HG03354 (cell line): ENCODE measurements at regions not wholly inside any gene's neighbourhood (a gene's known extent, or its start where the extent isn't known, plus 50 kb on each side); places are given as distances from the start of the nearest gene placed in this dataset.
"Not testable (repeated sequence)": the region's sequence is repeated elsewhere in the genome, so short reads cannot be mapped to it uniquely, and the experiment has no call there.

ENCODE experiments used
- ATAC-seq: cut with Tn5 transposase; IDR thresholded peaks from one replicate; pipeline ENCODE4 v1.9.1; 2021; ENCODE audit warnings: mild to moderate bottlenecking; ENCODE audit not compliant: unreplicated experiment, poor library complexity, severe bottlenecking

DNA sequence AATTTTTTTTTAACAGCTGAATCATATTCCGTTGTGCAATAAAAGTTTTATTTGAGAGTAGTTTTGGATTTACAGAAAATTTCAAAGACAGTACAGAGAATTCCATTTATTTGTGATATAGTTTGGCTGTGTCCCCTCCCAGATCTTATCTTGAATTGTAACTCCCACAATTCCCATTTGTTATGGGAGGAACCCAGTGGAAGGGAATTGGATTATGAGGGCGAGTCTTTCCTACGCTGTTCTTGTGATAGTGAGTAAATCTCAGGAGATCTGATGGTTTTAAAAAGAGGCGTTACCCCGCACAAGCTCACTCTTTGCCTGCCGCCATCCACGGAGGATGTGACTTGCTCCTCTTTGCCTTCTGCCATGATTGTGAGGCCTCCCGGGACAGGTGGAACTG is 228.0 kb upstream of the MAGI2 start:
- ATAC-seq, result no peak

DNA sequence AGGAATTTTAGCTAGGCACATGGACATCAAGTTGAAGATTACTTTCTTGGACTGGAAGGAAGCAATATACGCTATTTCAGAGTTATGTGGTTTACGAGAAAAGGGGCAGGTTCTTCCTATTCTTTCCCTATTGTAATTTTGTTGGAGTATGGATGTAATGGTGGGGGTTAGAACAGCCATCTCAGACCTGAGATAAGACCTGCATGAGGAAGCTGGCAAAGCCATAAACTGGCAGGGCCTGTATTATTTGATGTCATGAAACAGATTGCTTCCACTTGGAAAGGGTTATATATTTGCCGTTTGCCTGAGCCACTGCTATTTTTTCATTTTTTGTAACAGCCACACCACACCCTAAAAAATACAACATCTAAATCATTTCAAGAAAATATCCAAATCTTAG is 220.5 kb upstream of the MAGI2 start:
- no peak for ATAC-seq

DNA sequence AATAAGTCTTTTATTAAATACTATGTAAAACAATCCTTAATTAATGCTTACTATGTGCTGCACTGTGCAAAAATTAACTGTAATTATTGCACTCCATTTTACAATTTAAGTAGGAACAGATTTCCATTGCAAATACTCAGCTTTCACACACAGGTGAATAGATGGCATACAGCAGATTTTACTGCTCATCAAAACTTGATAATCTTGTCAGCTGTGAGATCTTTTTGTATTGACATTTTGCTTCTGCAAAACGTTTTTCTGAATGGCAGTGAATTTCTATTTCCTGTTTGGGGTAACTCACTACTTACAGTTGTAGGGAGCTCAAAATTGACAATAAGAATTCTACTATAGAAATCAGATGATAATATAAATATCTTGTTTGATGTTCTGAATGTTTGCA is 220.0 kb upstream of the MAGI2 start:
- ATAC-seq, result no peak

DNA sequence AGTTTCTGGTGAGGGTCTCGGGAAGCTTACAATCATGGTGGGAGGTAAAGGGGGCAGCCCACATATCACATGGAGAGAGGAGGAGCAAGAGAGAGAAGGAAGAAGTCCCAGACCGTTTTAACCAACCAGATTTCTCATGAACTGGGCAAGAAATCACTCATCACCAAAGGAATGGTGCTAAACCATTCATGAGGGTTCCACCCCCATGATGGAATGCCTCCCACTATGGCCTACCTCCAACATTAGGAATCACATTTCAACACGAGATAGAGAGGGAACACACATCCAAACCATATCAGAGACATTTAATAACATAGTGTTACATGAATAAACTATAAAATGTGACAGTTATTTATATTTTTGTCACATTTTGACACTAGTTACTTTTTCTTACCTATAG is 214.8 kb upstream of the MAGI2 start:
- ATAC-seq, result no peak

DNA sequence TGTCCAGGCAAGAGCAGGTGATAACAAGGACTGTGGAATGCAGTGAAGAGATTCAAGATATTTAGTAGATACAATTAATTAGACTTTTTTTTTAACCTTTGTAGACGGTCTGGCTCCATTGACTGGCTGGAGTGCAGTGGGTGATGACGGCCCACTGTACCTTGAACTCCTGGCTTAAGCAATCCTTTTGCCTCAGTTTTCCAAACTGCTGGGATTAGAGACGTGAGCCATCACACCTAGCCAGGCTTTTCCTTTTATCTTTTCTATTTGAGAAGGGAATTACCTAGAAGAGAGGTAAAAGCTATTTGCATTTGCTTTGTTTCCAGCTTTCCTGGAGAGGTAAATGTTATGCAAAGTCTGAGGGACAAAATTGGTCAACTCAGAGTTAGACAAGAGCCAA is 213.0 kb upstream of the MAGI2 start:
- ATAC-seq, result no peak

DNA sequence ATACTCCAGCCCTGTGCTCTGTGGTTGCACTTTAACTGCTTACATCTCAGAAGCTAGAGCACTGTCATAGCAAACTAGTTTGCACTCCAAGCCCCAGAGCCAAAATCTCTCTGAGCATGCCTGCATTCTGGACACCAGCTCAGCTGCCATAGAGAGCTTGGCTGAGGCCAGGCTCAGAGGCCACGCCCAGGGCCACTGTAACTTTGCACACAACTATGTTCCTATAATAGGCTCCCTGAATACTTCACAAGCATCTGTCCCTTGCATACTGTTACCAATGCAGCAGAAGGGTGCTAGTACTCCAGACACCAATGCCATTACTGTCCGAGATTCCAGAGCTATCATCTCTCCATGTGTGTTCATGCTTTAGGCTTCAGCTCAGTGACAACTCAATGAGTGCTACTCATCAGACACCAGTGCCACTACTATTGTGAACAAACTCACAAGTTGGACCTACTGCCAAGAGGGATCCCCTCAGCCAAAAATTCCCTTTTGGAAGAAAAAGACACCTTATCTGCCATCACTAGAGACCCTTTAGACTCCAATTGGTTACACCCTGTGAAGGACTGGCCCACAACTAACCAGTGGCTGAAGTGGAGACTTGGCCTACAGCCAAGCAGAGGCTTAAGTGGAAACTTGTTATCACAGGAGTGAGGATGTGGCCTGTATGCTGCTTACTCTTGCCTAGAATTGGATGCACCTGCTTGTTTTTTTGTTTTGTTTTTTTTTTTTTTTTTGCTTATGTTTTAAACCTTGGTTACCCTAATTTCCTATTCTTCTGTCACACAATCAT is 211.6 kb upstream of the MAGI2 start:
- no peak for ATAC-seq

DNA sequence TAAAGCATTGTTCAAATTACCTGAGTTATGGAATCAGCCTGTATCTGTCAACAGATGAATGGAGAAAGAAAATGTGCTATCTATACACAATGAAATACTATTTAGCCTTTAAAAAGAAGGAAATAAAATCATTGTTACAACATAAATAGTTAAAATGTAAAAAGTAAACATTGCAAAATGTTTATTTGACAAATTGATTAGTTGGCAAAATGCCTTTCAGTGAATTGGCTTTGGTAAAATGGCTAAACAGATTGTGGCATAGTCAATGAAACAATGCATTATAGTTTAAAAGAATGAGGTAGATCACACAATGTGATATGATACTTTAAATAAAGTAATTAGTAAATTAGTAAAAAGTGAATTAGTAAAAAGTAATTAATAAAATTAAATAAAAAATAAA is 204.8 kb upstream of the MAGI2 start:
- no peak for ATAC-seq

DNA sequence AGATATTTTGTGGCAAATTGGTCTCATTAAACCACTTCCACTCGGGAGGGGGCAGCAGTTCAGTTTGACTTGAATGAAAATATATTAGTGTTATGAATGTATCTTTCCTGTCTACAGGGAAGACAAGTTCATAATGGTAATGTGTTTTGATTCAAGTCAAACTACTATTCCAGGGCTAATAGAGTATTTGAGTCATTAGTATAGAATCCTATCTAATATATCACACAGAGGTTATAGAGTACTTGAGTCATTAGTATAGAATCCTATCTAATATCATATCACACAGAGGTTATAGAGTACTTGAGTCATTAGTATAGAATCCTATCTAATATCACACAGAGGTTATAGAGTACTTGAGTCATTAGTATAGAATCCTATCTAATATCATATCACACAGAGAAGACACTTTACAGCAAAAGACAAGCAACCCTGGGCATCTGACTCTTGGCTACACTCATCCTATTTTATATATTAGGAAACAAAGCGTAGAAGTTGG is 199.7 kb upstream of the MAGI2 start:
- ATAC-seq, result no peak

DNA sequence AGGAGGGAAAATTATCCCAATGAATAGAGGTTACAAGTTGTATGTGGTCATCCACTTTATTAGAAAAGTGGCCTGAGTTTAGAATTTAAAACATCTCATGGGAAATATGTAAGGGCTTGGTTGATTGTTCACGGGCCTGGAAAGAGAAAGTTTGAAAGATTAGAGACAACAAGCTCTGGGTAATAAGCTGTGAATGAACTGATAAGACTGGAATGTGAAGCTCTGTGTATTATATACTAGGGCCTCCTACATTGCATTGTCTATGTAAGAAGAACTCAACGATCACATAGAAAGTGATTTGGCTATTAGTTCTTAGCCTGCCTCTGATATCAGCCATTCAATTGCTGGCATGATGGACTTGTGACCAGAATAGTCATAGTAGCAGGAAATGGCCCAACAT is 199.2 kb upstream of the MAGI2 start:
- no peak for ATAC-seq

DNA sequence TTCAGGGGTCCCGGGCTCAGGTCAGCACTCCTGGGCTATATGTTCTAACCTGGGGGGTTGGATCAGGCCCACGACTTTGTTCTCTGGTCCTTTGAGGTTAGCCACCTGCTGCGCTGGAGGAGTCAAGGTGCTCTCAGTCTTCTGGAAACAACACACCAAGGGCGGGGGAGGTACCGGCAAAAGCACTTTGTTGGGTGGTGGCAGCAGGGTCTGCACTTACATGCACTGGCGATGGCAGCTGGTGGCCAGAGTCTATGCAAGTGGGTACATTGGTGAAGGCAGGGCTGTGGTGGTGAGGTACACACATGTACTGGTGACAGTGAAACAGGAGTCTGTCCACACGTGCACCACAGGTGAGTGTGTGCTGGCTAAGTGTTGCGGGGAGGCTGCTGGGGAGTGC is 194.2 kb upstream of the MAGI2 start:
- no peak for ATAC-seq

DNA sequence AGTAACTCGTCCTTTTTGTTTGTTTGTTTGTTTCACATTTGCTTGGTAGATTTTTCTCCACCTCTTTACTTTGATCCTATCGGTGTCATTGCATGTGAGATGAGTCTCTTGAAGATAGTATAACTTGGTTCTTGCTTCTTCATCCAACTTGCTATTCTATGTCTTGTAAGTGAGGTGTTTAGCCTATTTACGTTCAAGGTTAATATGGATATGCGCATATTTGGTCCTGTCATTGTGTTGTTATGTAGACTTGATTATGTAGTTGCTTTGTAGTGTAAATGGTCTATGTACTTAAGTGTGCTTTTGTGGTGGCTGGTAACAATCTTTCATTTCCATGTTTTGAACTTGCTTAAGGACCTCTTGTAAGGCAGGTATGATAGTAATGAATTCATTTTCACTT is 192.8 kb upstream of the MAGI2 start:
- no peak for ATAC-seq

DNA sequence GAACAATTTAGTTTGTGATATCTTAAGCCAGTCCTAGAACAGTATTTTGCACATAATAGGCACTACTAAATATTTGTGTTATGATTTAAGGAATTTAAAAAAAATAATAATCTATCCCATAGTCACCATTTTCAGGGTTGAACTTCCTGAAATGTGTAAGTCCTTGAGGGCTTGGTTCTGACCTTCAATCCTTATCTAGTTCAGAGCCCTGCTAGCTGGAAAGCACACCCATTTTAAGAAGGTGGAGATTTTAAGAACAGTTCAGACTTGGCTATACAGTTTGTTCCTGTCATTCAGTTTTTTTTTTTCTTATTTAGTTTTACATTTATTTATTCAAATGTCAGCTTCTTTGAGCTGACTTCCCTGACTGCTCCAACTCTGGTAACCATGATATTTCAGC is 183.4 kb upstream of the MAGI2 start:
- ATAC-seq, result no peak

DNA sequence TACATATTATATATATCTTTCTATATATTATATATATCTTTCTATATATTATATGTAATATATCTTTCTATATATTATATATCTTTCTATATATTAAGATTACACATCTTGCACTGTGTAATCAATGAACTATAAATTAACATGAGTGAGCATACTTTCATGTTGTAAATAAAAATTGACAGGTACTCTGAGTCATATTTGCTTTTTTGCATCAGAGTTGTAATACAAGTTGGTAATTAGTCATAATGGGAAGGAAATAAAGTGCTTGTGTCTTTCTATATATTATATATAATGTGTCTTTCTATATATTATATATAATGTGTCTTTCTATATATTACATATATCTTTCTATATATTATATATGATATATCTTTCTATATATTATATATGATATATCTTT is 172.5 kb upstream of the MAGI2 start:
- not testable (repeated sequence) for ATAC-seq

DNA sequence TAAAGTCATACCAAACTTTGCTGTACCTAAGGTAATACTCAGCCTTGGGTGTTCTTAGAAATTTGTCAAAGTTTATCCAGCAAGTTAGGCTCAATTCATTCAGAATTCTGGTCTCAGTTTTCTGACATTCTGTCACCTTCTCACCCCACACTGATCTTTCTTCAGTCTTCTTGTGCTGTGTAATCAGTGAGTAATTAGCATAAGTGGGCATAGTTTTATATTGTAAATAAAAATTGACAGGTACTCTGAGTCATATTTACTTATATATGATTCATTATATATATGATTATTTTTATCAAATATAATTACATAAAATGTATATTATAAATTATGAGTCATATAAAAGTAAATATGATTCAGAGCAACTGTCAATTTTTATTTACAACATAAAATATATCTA is 170.9 kb upstream of the MAGI2 start:
- no peak for ATAC-seq

DNA sequence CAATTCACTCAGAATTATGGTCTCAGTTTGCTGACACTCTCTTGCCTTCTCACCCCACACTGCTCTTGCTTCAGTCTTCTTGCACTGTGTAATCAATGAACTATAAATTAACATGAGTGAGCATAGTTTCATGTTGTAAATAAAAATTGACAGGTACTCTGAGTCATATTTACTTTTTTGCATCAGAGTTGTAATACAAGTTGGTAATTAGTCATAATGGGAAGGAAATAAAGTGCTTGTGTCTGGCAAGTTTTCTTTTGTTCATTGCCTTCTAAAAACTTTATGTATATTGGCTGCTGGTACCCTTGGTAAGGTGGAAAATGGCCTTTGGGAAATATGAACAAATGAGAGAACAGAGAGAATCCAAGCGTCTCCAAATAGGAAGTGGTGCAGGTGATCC is 169.3 kb upstream of the MAGI2 start:
- no peak for ATAC-seq

DNA sequence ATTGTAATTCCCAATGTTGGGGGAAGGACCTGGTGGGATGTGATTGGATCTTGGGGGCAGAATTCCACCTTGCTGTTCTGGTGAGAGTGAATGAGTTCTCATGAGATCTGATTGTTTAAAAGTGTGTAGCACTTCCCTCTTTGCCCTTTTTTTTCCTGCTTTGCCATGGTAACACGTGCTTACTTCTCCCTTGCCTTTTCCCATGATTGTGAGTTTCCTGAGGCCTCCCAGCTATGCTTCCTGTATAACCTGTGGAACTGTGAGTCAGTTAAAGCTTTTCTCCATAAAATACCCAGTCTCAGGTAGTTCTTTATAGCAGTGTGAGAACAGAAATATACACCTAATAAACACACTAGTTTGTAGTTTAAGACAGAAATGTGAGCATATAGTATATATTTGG is 166.8 kb upstream of the MAGI2 start:
- ATAC-seq, result no peak

DNA sequence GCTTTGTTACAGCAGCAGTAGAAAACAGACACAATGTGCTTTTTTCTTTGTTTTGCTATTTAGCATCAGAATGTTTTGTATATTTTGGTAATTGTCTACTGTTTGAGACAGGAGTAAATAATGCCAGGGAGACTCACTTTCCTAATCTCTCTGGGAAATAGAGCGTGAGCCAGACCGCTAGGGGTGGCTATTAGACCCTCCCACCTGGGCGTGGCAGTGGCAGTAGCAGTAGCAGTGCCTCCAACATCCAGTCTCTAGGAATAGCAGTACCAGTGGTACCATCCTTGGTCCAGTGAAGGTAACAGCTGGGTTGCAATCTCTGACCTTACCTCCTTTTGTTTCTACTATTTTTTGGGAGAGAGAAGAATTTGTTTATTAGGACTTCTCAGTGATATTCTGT is 165.7 kb upstream of the MAGI2 start:
- ATAC-seq, result no peak

DNA sequence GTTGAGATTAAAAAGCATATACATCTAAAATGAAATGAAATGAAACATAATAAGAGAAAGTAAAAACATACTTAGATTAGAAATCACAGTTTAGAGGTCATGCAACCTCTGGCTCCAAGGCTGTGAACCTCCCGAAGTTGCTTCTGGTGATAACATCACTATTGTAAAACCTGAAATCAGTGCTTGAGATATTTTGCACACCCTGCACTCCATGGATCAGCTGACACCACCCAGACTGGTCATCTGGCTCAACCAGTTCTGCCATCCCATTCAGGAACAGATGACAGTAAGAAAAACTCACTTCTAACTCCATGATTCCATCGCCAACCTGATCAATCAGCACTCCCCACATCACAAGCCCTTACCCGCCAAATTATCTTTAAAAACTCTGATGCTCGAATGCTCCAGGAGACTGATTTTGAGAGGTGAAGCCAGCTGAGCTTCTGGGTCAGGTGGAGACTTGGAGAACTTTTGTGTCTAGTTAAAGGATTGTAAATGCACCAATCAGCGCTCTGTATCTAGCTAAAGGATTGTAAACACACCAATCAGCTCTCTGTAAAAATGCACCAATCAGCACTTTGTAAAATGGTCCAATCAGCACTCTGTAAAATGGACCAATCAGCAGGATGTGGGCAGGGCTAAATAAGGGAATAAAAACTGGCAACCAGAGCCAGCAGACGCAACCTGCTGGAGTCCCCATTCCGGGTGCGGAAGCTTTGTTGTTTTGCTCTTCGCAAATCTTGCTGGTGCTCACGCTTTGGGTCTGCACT is 162.6 kb upstream of the MAGI2 start:
- ATAC-seq, result no peak

DNA sequence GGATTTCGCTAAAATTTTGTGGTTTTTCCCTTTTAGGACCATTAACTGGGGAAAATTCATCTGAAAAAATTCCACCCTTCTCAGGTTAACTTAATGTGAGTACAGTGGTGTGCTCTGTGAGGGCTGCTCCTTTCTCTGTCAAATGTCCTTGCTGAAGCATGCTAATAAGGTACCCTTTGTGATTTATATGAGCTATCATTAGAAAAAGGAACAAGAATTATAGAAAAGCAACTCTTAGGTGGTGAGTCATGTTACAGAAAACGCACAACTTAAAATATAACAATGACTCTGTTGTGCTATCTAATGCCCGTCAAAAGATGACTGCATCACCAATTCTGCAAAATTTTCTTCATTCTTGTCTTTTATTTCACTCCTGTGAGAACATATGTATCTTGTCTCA is 162.0 kb upstream of the MAGI2 start:
- no peak for ATAC-seq

DNA sequence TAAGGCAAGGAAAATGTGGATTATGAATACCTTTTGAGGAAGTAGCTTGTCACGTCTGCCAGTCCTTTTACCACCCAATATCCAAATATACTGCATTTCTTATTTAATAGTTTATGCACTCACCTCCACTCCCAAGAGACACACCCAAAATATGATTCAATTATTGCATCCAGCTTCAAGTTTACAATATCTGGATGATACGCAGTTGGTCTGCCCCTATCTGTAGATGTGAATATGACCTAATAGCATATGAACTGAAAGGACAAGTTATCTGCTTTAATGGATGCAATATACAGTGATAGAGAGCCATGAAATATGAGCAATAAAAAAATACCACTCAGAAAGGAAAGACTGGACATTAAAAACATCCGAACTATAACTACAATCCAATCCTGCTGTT is 159.4 kb upstream of the MAGI2 start:
- no peak for ATAC-seq

DNA sequence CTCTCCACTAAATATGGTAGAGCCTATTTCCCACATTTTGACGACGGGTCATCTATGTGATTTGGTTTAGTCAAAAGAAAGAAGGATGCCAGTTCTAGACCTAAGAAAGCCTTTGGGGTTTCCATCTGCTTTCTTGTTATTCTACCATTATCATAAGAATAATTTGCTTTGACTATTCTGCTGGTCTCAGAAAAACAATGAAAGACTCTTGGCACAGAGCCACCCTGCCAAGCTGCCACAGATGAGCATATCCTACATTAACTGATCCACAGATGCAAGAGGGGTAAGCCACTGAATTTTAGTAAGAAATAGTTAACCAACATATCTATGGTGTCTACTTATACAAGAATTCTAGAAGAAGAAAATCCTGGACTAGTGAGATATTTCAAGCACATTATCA is 158.6 kb upstream of the MAGI2 start:
- ATAC-seq, result no peak
